Kidney epithelial cell (primary cell): ENCODE measurements at regions not wholly inside any gene's neighbourhood (a gene's known extent, or its start where the extent isn't known, plus 50 kb on each side); places are given as distances from the start of the nearest gene placed in this dataset.
"Not testable (repeated sequence)": the region's sequence is repeated elsewhere in the genome, so short reads cannot be mapped to it uniquely, and the experiment has no call there.

Experiments
- DNase-seq: peaks from one replicate; pipeline ENCODE4 v3.0.0-alpha.2; 2010; ENCODE audit warnings: low read depth
- H3K27me3 ChIP-seq: 2 replicates; pipeline ENCODE4 v1.6.0; 2011; ENCODE audit warnings: low read length; ENCODE audit not compliant: control insufficient read depth, insufficient read depth
- H3K36me3 ChIP-seq: 2 replicates; pipeline ENCODE4 v1.5.1; 2011; ENCODE audit warnings: low read length; ENCODE audit not compliant: control insufficient read depth, insufficient read depth
- H3K4me3 ChIP-seq: 2 replicates; pipeline ENCODE4 v1.5.1; 2011; ENCODE audit warnings: low read depth, mild to moderate bottlenecking, control low read depth, low read length

DNA sequence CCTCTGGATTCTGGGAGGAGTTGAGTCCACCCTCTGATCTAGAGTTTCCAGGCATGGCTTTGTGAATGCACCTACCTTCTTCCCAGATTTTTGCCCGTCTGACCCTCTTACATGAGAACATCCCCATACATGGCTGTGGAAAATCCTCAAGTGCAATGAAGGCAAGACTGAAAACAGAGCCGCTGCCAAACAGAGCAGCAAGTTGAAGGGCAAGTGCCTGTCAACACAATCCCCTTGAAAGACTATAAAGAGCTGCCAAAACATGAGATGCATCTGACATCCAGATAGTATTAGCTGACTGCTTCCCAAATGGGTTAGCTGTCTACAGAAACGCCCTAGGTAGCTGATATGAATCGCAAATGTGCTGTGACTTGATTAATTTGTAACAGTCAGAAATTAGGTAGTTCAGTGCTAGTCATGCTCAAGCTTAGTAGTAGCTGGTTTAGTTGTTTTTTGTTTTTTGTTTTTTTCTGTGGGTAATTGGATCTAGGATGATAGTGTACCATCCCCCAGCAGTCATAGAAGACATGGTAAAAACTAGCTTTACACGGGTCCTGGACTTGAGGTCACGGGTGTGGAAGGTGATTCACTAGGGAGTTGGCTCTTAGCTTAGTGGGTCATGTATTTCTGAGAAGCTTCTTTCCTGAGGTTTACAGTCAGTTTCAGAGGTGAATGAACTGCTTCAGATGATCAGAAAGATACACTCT, 302.8 kb upstream of the PLGLB1 start:
- not testable (repeated sequence) for H3K4me3 ChIP-seq, DNase-seq, H3K27me3 ChIP-seq, H3K36me3 ChIP-seq

DNA sequence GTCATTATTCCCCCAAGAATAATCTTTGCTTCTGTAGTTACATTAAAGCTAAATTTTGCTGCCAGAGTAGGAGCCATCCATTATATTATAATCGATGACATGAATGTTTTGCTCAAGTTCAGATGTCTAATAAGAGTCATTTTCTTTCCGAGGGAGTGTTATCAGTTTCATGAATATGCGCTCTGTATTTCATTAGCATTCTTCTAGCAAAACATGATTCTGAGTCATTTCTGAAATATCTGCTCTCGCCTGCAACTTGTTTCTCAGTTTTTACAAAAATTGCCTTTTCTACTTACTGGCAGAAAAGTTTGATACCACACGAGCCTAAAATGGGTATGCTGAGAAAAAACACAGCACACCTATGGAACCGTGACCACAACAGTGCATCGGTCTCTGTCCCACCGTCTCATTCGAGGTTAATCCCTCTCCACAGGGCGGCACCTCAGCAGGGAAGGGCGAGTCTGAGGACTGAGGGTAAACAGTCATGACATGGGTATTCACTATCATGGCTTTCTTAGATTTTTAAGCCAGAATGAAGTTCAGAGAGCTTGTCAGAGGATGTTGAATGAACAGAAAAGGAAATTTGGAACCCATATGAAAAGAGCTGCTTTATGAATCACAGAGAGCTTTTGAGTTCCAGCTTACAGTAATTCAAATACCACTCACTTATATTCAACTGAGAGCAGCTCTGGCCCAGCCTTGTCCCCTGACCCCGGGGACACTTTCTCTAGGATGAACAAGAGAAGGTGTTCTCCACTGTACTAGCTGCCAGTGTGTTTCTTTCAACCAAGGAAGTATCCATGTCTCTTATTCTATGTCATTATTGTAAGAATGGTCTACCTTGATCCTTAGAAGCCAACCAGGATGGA, 303.6 kb upstream of the PLGLB1 start:
- DNase-seq, H3K4me3 ChIP-seq, H3K36me3 ChIP-seq, H3K27me3 ChIP-seq: not testable (repeated sequence)

- H3K4me3 ChIP-seq, H3K27me3 ChIP-seq, DNase-seq, H3K36me3 ChIP-seq: not testable (repeated sequence)
Observed at GRCh38 chr2:87325911-87326294, 304.3 kb upstream of the PLGLB1 start.

GRCh38 chr2:87326754-87327153, 305.1 kb upstream of the PLGLB1 start:
- not testable (repeated sequence) for DNase-seq, H3K36me3 ChIP-seq, H3K4me3 ChIP-seq, H3K27me3 ChIP-seq

- DNase-seq, H3K36me3 ChIP-seq, H3K4me3 ChIP-seq, H3K27me3 ChIP-seq: not testable (repeated sequence)
Observed at GRCh38 chr2:87327648-87328371, 306.2 kb upstream of the PLGLB1 start.

GRCh38 chr2:87329529-87329928, 307.9 kb upstream of the PLGLB1 start:
- not testable (repeated sequence) for H3K4me3 ChIP-seq, H3K27me3 ChIP-seq, DNase-seq, H3K36me3 ChIP-seq

GRCh38 chr2:87330486-87330885, 308.8 kb upstream of the PLGLB1 start:
- not testable (repeated sequence) for H3K36me3 ChIP-seq, H3K4me3 ChIP-seq, DNase-seq

GRCh38 chr2:87331940-87332583, 310.4 kb upstream of the PLGLB1 start:
- DNase-seq, H3K27me3 ChIP-seq, H3K4me3 ChIP-seq, H3K36me3 ChIP-seq: not testable (repeated sequence)

More at GRCh38 chr2:87330486-87330885, 308.8 kb upstream of the PLGLB1 start:
- H3K27me3 ChIP-seq = not testable (repeated sequence)

DNA sequence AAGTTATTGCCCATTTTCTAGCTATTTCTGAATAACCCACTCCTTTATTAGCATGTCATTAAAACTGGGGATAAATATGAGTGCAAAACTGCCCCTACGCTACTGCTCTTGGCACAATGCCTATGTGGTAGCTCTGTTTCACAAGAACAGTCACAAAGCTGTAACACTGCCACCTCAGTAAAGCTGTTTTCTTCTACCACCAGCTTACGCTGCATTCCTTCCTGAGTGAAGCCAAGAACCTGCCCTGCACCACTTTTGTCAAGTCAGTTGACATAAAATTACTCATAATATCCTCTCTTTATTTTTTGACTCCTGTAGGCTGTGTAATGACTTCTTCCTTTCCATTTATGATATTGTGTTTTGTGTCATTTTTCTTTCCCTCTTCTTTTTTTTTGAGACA, 313.2 kb upstream of the PLGLB1 start:
- H3K27me3 ChIP-seq, DNase-seq: not testable (repeated sequence)

DNA sequence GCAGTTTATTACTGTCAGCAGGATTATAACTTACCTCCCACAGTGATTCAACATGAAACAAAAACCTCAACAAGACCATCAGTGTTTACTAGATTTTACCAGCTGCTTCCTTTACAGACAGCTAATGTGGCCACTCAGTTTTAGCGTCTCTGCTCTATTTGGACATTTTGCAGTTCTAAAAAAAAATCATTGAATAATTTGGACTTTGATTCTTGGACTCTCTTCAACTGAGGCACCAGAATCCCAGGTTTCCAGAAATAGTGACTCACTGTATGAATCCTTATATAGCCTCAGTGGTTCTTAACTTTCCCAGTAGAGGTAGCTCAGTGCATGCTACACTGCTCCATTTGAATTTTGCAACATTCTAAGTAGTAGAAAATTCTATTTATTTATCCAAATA, 317.4 kb upstream of the PLGLB1 start:
- not testable (repeated sequence) for DNase-seq, H3K27me3 ChIP-seq, H3K4me3 ChIP-seq, H3K36me3 ChIP-seq

More for the DNA sequence above, 313.2 kb upstream of the PLGLB1 start:
- H3K36me3 ChIP-seq, H3K4me3 ChIP-seq: not testable (repeated sequence)
